ENCODE measurements at regions not wholly inside any gene's neighbourhood (a gene's known extent, or its start where the extent isn't known, plus 50 kb on each side); places are given as distances from the start of the nearest gene placed in this dataset.
"Not testable (repeated sequence)": the region's sequence is repeated elsewhere in the genome, so short reads cannot be mapped to it uniquely, and the experiment has no call there.

DNA sequence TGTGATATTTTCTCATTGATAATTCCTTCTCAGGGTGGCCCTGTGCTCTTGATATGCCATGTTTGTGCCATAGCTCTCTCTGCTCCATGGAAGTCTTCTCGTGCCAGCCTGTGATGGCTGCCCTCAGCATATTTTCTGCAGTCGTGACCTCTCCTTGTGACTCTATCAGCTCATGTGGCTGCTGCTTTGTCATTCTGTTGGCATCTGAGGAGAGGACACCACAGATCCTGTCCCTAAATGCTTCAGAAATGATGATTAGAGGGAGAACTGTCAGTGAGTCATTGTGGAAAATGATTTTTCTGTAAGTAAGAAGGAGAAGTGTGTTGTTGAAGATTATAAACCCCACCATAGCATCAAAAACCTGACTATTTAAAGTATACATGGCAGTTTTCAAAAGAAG lies 286.0 kb downstream of the ADGRL2 start:
- DNase-seq, result no peak

DNA sequence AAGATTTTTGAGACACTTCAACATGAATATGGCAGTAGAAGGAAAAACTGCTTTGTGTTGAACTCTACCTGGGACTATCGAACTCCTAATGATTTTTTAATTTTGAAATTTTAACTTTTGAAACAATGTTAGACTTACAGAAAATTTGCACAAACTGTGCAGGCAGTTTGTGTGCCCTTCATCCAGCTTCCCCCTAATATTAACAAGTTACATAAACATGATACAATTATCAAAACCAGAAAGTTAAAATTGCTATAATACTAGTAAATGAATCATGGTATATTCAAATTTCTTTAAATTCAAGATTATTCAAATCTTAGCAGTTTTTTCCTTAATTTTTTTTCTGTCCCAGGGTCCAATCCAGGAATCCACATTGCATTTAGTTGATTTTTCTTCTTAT lies 278.9 kb downstream of the ADGRL2 start:
- no peak for DNase-seq

DNA sequence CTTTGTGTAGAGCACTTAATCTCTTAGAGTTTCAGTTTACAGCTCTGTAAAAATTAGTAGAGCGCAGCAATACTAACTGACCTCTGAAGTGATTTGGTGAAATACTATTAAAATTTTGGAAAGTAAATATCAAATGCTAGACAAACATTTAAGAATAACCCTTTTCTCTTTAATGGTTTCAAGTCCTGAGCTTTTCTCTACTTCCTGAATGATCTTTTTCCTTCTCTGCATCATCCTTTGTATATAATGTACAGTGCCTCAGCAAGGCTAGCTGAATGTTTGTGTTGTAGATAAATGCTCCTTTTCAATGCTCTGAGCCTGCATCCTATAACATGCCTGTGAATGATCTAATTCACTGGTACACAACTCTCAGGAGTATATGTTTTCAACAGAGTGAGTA lies 272.9 kb downstream of the ADGRL2 start:
- DNase-seq, result no peak

DNA sequence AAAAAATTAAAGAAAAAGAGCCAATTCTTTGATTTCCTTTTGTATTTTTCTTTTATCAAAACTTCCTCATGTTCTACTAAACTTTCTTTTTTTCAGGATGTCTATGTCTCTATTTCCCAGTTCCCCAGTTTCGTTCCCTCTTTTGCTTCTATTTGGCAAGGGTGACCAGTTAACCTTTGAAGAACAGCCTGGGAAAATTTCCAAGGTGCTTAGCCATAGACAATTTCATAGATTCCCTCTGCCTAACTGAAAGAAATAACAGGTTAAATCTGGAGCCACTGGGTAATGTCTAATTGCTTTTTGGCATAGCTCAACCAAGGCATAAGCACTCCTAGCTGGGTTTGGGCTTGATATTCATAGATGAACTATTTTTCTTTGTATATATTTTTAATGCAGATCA lies 272.3 kb downstream of the ADGRL2 start:
- no peak for DNase-seq

DNA sequence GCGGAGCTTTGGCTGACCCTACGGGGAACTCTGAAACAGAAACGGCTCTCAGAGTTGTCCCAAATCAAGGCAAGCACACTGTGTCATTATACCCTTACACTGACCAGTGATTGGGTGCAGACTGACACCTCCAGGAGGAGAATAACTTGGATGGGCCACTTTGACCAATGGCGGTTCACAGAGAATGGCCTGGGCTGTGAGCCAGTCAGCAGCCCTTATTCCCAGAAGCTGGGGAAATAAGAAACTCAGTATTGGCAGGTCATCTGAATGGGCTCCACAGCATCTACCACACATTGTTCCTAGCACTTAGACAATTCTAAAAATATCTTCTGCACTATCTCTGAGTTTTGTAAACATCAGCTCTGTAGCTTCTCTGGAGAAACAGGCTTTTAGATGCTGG lies 265.2 kb downstream of the ADGRL2 start:
- no peak for DNase-seq

DNA sequence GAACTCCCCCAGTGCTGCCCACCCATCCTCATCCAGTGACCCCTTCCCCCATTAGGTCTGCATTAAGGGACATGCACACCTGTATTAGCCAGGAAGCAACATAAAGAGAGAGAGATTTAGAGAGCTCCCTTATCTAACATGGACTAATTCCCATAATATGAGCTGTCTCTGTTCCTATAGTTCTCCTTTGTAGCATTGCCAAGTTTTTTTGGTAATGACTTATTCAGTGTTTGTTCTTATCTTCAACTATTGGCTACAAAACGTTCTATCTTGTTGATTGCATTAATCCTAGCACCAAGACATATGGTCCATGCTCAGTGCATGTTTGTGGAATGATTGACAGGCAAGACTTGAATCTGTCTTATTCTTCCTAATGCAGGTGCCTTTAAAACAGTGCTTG lies 264.0 kb downstream of the ADGRL2 start:
- peak; percentile 11 for DNase-seq

DNA sequence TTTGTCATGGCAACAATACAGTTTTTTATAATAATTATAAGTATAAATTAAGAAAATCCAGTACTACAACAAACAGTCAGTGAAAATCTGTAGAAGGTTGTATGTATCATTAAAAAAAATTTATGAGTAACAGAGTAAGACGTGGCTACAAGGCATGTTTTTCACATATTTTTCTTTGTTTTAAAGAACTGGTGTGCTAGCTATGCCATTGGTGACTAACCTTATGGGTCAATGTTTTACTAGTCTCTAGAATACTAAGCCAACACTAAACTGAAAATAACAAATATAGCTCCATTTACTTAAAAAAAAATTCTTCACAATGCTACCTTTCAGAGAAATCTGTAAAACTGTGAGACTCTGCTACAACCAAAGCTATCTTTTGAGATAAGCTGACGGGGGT lies 261.5 kb downstream of the ADGRL2 start:
- DNase-seq, result no peak

DNA sequence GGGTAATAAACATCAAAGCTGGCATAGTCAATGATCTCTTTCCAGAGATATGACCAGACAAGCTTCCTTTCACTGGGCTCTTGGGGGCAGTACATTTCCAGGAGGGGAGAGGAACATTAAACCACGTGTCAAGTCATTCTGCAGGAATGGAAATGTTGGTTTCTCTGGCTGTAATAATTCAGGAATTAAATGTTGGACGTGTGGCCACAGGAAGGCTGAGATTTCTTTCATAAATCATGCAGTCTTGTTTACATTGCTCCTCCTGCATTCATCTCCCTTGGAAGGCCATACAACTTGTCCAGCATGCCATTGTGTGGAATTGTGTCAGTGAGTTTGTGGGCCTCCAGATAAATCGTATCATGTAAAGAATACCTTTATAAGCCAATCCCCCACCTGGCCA lies 259.2 kb downstream of the ADGRL2 start:
- no peak for DNase-seq

DNA sequence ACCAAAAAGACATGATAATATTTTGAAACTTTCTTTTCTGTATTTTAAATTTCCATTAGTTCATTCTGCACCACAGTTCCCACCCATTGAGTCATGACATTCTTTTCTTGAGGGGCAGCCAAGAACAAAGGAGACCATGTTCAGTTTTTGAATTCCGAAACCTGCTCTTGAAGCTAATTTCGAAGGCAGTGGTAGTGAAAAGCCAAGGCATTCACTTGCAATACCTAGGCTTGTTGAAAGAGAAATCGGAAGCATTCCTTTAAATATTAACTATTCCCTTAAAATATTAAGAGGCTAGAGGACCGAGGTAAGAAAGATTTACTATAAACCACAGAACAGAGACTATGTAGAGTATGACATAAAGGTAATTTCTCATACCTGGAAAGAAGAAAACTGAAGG lies 256.3 kb downstream of the ADGRL2 start:
- DNase-seq, result no peak

DNA sequence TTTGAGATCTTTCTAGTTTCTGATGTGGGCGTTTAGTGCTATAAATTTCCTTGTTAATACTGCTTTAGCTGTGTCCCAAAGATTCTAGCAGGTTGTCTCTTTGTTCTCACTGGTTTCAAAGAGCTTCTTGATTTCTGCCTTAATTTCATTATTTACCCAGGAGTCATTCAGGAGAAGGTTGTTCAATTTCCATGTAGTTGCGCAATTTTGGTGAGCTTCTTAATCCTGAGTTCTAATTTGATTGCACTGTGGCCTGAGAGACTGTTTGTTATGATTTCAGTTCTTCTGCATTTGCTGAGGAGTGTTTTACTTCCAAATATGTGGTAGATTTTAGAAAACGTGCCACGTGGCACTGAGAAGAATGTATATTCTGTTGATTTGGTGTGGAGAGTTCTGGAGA lies 254.6 kb downstream of the ADGRL2 start:
- DNase-seq, result not testable (repeated sequence)

DNA sequence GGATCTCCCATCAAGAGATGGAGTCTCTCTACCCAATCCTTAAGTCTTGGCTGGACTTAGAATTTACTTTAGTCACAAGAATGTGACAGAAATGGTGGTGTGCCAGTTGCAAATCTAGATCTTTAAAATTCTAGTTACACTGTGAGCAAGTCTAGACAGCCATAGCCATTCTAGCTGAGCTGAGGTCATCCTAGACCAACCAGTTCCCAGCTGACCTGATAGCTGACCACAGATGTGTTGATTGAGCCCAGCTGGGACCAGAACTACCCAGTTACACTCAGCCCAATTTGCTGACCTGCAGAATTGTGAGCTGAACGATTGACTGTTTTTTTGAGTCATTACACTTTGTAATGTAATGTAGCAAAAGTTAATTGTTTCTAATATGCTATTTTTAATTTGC lies 251.8 kb downstream of the ADGRL2 start:
- DNase-seq, result no peak

DNA sequence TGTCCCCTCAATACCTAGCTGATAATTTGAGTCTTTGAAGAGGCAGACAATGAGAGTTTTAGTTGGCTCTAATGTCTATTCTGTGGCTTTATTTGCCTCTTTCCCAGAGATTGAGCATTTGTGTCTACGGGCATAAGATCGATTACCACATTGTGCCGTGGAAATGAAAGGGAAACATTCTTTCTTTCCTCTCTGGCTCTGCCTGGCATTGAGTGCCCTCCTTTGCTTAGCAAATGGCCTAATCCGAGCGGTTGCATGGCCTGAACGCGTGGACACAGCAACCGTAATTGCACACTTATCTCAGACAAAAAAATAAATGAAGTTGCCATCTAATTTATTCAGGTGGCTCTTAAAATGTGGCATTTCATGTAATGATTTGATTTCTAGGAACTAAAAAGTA lies 247.9 kb downstream of the ADGRL2 start:
- DNase-seq, result no peak

DNA sequence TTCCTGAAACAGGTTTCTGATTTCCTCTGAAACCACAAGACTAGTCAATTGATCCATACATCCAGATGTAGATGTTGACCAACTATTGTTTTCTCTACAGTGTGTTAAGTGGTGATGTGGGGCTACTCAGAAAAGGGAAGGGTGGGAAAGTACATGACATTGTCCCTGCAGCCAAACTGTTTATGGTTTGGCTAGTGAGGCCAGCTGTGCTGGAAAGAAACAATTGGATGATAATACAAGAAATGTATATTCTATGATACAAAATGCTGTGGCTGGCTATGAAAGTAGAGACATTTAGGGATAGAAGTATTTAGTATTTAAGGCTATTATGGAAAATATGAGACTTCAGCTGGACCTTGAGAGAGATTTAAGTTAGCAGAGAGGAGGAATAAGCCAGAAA lies 244.5 kb downstream of the ADGRL2 start:
- no peak for DNase-seq

DNA sequence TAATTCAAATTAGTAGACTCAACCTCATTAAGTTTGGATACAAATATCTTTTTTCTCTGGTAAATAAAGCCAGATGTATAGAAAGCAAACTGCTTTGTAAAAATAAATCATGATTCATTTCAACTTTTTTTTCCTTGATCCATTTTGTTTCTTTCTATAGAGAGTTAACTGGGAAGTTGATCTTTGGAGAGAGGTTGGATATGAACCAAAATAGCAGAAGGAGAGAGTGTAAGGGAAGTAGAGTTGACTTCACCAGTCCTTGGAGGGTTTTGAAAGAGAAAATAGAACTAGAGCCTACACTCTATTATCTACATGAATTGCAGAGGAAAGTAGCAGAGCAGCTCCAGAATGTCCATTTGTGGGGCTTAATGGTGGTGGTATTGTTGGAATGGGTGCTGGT lies 243.8 kb downstream of the ADGRL2 start:
- DNase-seq, result no peak

DNA sequence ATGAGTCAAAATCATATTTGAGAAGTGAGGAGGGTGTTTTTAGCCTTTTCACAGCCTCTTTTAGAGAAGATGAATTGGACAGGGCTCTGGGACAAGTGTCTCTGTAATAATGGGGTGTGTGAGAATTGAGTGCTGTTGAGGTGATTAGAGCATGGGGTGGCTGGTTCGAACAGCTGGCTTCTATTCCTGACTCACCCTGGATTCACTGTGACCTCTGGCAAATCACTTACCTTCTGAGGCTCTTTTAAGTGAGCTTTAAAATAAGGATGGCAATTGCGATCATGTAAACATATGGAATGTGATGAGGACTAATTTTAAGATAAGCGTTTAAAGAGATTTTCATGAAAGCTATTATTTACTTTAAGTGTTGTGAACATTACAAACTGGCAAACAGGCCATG lies 243.4 kb downstream of the ADGRL2 start:
- peak; percentile 22 for DNase-seq

DNA sequence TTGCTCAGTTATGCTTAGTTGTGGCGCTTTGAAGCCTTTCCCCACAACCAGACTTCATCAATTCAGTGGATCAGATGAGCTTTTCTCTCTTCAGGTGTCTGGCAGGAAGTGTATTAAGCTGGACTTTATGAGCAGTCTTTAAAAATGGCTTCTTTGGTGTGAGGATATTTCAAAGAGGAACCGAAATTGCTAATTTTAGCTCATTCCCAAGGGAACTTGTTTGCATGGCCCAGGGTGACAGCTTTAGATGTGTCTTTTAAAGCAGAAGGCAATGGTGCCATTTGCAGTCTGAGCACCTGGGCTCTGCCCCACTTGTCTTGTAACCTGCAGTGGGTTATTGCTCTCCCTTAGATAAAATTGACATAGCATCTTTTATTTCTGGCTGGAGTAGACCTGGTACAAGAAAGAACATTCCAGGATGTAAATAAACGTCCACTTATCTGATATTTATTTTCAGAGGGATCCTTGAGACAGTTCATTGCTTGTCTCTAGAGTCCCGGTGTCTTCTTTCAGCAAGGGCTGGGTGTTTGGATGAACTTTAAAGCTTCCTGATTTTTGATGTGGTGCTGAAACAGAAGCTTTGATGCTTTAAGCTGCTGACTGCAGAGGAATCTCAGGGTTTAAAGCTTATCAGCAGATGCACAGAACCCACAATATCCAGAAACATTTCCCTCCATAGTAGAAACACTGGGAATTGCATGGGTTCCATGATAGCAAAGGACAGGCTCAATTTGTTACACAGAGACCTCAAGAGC lies 241.7 kb downstream of the ADGRL2 start:
- DNase-seq, result no peak

Data from NCI-H2171 treated with DMSO at 0.1 percent for 48 hours (cell line).